NCI-H1417 treated with DMSO at 0.1 percent for 48 hours (cell line): ENCODE measurements at regions not wholly inside any gene's neighbourhood (a gene's known extent, or its start where the extent isn't known, plus 50 kb on each side); places are given as distances from the start of the nearest gene placed in this dataset.

Experiments
- DNase-seq: peaks from one replicate; lab custom pipeline; 2025; lab: John Stamatoyannopoulos, UW

DNA sequence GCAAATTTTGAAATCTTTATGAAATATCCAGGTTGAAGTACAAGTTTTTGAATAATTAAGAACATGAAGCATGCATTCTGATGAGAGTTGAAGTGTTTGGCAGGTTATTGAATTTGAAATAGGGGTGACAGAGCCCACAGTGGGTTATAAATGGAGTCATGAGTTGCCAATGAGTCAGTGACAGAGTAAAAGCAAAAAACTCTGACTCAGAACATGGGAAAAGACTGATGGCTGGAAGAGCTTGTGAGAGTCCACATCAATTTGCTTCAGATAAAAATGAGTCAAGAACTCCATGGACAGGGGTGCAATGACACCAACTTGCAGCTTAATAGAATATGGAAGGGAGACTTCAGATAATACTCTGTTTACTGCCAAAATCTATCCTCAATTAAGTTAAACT is 105.3 kb downstream of the SLC6A15 start:
- DNase-seq = no peak

DNA sequence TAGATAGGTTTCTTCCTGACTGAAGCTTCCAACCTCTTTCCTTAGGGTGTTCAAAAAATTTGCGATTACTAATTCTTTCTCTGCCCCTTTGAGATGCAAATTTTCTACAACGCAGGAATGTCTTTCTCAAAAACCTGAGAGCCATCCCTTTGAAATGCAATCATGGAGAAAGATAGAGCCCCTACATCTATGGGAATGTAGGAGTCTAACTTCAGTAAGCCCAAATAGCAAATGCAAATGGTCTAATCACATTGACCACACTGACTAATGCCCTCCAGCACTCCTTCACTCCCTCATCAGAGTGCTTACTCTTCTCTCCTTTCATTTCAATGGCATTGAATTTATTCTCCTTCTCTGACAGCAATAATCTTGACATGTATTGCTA is 107.1 kb downstream of the SLC6A15 start:
- DNase-seq = no peak

DNA sequence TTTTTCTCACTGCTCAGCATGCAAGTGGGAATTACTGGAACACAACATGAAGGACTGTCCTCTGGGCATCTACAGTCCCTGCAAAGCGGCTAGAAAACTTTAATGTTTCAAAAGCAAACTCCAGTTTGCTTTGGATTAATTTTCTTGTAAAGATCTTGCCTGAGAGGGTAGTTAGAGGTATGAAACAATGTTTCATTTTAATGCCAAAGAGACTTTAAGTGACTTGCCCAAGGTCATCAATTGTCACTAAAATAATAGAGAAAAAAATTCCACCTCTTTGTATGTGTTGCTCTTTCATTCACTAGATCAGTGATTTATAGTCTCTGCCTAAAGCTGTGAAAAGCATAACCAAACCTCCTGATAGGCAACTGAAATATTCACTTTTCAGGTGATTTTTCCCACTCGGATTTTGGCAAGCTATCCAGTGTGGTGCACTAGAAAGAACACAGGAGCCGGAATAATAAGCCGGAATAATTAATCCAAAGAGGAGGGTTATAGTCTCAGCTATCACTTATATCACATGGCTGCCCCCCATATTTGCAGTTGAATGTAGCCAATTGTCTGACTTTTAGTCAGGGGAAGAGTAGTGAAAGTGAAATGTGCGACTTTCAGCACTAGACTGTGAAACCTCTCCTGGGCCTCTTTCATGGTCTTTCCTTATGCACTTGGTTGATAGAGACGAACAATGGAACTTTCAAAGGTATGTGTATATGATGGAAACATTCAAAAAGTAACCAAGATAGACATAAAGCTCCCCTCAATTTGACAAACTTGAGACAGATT is 107.7 kb downstream of the SLC6A15 start:
- no peak for DNase-seq

DNA sequence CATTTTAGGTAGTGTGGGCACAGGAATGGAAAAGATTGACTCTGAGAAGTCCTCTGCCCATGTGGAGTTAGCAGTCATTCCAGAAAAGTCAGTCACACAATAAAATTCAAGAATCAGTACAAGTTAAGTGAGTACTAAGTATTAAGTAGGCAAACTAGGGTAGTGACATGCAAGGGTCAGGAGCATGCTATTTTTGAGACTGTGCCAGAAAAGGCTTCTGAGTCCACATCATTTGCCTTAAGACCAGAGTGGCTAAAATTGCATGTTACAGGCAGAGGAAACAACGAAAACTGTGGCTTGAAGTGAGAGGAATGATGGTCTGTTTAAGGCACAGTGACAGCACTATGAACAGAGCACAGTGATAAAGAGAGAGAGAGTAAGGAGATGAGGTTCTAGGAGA is 108.9 kb downstream of the SLC6A15 start:
- no peak for DNase-seq

DNA sequence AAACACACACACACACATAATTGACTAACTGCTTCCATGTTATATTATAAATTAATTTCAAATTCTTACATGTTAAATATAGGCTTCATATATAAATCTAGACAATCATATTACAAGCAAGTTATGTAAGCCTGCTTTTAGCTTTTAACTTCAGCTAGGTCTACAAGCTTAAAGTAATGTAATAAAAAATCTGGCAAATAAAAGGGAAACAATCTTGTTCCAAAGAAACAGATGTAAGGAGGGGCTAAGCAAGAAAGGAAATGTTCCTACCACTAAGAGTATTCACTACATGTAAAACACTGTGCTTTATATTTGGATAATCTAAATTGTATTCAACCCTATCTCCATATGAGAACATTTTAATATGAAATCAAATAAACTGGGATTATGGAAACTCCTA is 110.4 kb downstream of the SLC6A15 start:
- no peak for DNase-seq

DNA sequence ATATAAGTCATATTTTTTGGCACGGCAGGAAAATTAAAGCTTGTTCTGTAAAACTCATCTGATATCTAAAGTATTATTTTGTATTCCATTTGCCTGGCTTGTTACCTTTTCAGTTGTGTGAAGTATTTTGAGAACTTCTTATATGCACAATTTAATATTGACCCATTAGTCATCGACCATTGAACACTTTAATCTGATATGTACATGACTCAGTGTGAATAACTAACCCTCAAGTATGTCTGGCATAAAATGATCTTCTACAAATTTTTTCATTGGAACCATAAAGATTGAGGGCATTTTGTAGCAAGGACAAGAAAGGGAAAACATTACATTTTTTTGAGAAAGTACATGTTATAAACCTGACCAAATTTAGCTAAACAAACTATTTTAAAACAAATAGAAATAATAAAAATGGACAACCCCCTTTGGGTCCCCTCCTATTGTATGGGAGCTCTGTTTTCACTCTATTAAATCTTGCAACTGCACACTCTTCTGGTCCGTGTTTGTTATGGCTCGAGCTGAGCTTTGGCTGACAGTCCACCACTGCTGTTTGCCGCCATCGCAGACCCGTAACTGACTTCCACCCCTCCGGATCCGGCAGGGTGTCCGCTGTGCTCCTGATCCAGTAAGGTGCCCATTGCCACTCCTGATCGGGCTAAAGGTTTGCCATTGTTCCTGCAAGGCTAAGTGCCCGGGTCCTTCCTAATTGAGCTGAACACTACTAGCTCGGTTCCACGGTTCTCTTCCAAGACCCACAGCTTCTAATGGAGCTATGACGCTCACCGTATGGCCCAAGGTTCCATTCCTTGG is 118.8 kb downstream of the SLC6A15 start:
- no peak for DNase-seq

GRCh38 chr12:84791444-84791843 is 121.2 kb downstream of the SLC6A15 start:
- no peak for DNase-seq

DNA sequence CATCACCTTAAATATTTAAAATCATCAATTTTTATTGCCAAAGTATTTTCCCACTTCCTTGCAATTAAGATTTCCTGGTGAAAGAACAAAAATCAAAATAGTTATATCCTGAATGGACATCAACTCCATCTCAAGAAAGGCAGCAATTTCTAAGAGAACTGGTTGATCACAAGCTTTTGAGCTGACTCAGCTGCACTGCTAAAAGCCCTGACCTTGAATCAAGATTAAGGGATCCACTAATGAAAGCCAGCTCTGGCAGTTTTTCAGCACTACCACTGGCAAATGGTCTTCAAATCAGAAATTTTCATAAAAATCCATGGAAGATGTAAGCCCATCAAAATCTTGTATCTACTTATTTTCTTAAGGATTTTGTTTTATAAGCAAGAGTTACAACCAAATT is 123.4 kb downstream of the SLC6A15 start:
- DNase-seq = no peak

DNA sequence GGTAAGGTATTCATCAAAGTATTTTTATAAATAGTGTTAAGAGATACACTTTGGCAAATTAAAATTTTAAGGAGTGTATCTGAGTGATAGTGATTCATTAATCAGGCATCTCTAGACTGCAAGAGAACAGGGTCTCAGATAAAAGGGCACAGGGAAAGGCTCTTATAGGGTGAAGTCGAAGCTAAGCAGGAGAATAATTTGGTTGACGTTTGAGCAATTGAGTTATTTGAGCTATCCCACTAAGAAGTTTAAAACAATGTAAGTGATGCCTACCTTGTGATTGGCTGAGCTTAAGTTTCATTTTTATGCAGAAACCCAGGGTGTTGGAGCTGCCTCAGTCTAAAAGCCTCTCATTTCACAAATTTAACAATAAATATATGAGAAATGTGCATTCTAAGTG is 125.3 kb downstream of the SLC6A15 start:
- no peak for DNase-seq

- DNase-seq = no peak
Measured at GRCh38 chr12:84786622-84787021, 126.0 kb downstream of the SLC6A15 start.

DNA sequence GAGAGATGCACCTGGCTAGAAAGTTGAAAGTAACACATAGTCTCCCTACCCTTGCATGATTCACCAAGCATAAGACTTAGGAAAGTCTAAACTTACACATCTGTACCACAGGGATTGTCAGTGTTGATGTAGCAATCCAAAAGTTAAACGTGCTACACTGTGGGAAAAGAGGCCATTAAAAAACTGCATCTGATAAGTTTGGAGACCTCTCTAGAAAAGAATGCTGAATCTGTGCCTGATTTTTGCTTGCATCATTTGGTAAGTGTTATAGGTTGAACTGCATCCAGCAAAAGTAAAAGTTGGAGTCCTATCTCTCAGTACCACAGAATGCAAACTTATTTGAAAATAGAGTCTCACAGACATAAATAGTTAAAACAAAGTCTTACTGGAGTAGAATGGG is 126.6 kb downstream of the SLC6A15 start:
- DNase-seq = no peak

DNA sequence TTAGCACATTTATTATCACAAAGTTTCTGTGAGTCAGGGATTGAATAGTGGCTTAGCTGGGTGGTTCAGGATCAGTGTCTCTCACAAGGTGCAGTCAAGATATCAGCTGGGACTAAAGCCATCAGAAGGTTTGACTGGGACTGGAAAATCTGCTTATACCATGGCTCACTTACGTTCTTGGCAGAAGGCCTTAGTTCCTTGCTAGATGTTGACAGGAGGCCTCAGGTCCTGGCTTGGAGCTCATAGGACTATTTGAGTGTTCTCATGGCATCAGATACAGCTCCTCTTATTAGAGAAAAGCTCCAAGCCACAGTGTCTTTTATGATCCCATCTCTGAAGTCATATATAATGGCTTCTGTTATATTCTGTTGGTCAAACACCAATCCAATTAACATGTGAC is 127.3 kb downstream of the SLC6A15 start:
- no peak for DNase-seq

DNA sequence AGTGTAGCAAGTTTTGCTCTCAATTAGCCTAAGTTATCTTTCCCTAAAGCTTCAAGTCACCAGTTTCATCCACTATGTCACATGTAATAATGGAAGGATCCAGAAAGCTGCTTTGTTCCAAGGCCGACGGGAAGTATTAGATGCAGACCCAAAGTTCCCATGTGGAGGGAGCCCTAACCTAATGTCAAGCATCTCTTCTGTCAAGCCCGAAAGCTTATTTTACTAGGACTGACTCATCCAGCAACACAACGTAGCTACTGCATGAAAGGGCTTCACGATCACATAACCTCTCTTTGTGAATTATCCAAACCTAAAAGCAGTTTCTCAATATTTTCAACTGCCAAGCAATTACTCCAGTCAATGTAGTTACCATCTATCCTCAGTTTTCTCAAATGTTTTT is 133.4 kb downstream of the SLC6A15 start:
- DNase-seq = no peak

DNA sequence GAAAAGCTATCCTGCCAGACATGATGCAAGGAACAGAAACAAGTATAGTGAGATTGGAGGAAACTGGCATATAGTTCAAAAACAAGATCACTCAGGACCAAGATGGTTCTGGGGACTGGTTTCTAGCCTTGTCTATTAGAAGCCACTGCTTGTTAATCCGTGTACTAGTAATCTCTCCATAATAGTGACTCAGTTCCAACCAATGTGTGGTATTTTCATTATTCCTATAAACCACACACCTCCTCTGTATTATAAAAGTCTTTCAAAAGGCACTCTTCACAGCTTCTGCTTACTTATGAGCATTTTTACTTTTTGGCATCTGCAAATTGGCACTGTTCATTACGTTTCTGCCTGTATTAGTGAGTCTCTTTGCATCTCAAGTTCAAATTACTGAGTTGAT is 140.3 kb downstream of the SLC6A15 start:
- no peak for DNase-seq

GRCh38 chr12:84767079-84767478 is 145.5 kb downstream of the SLC6A15 start:
- DNase-seq = no peak

DNA sequence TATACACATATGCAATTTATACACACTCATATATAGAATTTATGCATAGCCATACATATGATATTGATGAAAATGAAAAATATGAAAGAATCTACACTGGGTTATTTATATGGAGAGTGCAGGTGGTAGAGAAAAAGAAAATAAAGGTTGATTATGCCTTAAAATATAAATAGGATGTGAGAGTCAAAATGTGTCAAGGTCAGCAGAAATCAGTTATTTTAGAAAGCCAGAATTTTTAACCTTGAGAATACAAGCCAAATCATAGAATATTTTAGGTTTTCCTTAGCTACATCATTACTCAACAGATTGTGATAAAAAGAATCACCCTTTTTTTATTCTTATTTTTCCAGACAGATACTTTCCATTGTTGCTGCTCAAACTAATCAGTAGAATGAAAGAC is 146.2 kb downstream of the SLC6A15 start:
- no peak for DNase-seq

GRCh38 chr12:84764001-84764400 is 148.6 kb downstream of the SLC6A15 start:
- no peak for DNase-seq

DNA sequence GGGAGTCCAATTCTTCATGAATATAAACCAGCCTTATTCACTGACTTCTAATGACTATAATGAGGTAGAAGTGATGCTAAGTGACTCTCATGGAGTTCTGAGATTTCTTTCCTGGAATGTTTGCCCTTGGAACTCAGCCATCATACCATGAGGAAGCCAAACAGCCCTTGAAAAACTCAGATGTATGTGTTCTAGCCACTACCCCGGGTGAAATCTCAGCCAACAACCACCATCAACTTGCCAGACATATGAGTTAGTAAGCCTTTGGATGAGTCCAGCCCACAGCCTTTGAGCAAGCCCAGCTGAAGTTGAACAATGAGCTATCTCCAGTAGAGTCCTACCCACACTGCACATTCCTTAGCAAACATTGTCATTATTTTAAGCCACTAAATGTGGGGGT is 149.5 kb downstream of the SLC6A15 start:
- DNase-seq = no peak

GRCh38 chr12:84760091-84760865 is 152.3 kb downstream of the SLC6A15 start:
- no peak for DNase-seq

DNA sequence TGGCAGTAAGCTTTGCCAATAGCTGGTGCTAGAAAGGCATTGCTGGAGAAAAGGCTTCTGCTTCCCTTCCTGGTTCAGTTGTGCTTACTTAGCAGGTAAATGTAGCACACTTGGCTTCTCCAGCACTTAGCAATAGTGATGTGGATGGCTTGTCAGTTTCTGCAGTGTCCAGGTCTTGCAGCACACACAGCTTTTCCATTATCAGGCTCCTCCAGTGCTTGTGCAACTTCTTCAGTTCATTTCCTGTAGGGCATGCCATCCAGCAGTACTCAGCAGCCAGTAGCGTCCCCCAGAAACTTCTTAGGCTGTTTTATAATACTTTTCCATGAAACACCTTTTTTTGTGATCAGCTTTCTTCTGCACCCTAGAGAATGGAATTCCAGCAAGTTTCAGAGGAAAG is 154.6 kb downstream of the SLC6A15 start:
- DNase-seq = no peak

GRCh38 chr12:84756961-84757360 is 155.6 kb downstream of the SLC6A15 start:
- no peak for DNase-seq

- DNase-seq = no peak
Measured at GRCh38 chr12:84745127-84745526, 167.5 kb downstream of the SLC6A15 start.

GRCh38 chr12:84741692-84742091 is 170.9 kb downstream of the SLC6A15 start:
- DNase-seq = no peak
